Islet precursor cell (in vitro differentiated cells): ENCODE measurements at regions not wholly inside any gene's neighbourhood (a gene's known extent, or its start where the extent isn't known, plus 50 kb on each side); places are given as distances from the start of the nearest gene placed in this dataset.
A peak's percentile ranks its signal among the peaks of the same experiment; 100 is the strongest.

Experiments used
- DNase-seq: peaks from one replicate; pipeline ENCODE4 v3.0.0-alpha.2; 2018

- DNase-seq = peak; percentile 93
Observed at GRCh38 chr14:104291123-104292000, 153.0 kb downstream of the KIF26A start.

- DNase-seq = peak; percentile 61
Observed at GRCh38 chr14:104292084-104292970, 153.9 kb downstream of the KIF26A start.

GRCh38 chr14:104293231-104293841, 154.9 kb downstream of the KIF26A start:
- peak; percentile 54 for DNase-seq

- peak; percentile 59 for DNase-seq
Observed at GRCh38 chr14:104293851-104294627, 155.7 kb downstream of the KIF26A start.

- DNase-seq = peak; percentile 43
Observed at GRCh38 chr14:104294628-104294982, 156.2 kb downstream of the KIF26A start.

GRCh38 chr14:104294983-104295680, 156.7 kb downstream of the KIF26A start:
- DNase-seq = peak; percentile 53

GRCh38 chr14:104295681-104296387, 157.4 kb downstream of the KIF26A start:
- peak; percentile 51 for DNase-seq

- peak; percentile 46 for DNase-seq
Observed at GRCh38 chr14:104296388-104297312, 158.3 kb downstream of the KIF26A start.

GRCh38 chr14:104297313-104297704, 158.9 kb downstream of the KIF26A start:
- peak; percentile 38 for DNase-seq

GRCh38 chr14:104297721-104298401, 159.5 kb downstream of the KIF26A start:
- DNase-seq = peak; percentile 45

GRCh38 chr14:104298458-104298857, 160.1 kb downstream of the KIF26A start:
- peak; percentile 33 for DNase-seq

- no peak for DNase-seq
Observed at GRCh38 chr14:104299993-104300761, 161.8 kb downstream of the KIF26A start.

GRCh38 chr14:104301731-104302460, 163.5 kb downstream of the KIF26A start:
- DNase-seq = no peak

- no peak for DNase-seq
Observed at GRCh38 chr14:104302794-104303405, 164.5 kb downstream of the KIF26A start.

- DNase-seq = no peak
Observed at GRCh38 chr14:104303705-104304425, 165.5 kb downstream of the KIF26A start.
